DND-41 (cell line): ENCODE measurements at regions not wholly inside any gene's neighbourhood (a gene's known extent, or its start where the extent isn't known, plus 50 kb on each side); places are given as distances from the start of the nearest gene placed in this dataset.

Source experiments
- ATAC-seq: fragments of 200-7000 bp; cut with Tn5 transposase; 3 replicates; pipeline ENCODE4 v1.9.1; 2021; ENCODE audit warnings: low read depth; ENCODE audit not compliant: insufficient read depth
- DNase-seq: peaks from one replicate; pipeline ENCODE4 v3.0.0-alpha.2; 2020
- H2AFZ ChIP-seq: 2 replicates; pipeline ENCODE4 v1.6.0; 2012; ENCODE audit warnings: low read depth, low read length
- H3K27ac ChIP-seq: 2 replicates; pipeline ENCODE4 v1.5.1; 2012; ENCODE audit warnings: low read length, inconsistent platforms
- H3K27me3 ChIP-seq: fragments of 200-600 bp; sonication (generic); 2 replicates; pipeline ENCODE4 v1.6.0; 2012; ENCODE audit warnings: low read length, mild to moderate bottlenecking, inconsistent platforms; ENCODE audit not compliant: insufficient read depth, poor library complexity
- H3K36me3 ChIP-seq: 2 replicates; pipeline ENCODE4 v1.5.1; 2012; ENCODE audit warnings: low read length, inconsistent platforms; ENCODE audit not compliant: insufficient read depth
- H3K4me1 ChIP-seq: 2 replicates; pipeline ENCODE4 v1.5.1; 2012; ENCODE audit warnings: mild to moderate bottlenecking, low read length; ENCODE audit not compliant: insufficient read depth
- H3K4me2 ChIP-seq: 2 replicates; pipeline ENCODE4 v1.6.0; 2012; ENCODE audit warnings: mild to moderate bottlenecking, moderate library complexity, low read length, inconsistent platforms; ENCODE audit not compliant: insufficient read depth
- H3K4me3 ChIP-seq, 2 experiments: fragments of 200-600 bp in 1 of 2; shearing (Covaris generic) in 1 of 2; 2 replicates each; pipeline ENCODE4 v1.5.1; 2012 to 2016; ENCODE audit warnings: inconsistent platforms in 2 of 2, low read length in 2 of 2, mild to moderate bottlenecking in 2 of 2, low read depth in 1 of 2, moderate library complexity in 1 of 2
- H3K79me2 ChIP-seq: 2 replicates; pipeline ENCODE4 v1.6.0; 2012; ENCODE audit warnings: low read length, inconsistent platforms; ENCODE audit not compliant: insufficient read depth
- H3K9ac ChIP-seq: 2 replicates; pipeline ENCODE4 v1.6.0; 2012; ENCODE audit warnings: low read depth, mild to moderate bottlenecking, inconsistent platforms, low read length, moderate library complexity
- H3K9me3 ChIP-seq: 2 replicates; pipeline ENCODE4 v1.5.1; 2012; ENCODE audit warnings: low read length, moderate library complexity, mild to moderate bottlenecking, inconsistent platforms; ENCODE audit not compliant: insufficient read depth, severe bottlenecking
- H4K20me1 ChIP-seq: 2 replicates; pipeline ENCODE4 v1.6.0; 2012; ENCODE audit warnings: low read length; ENCODE audit not compliant: insufficient read depth
- EZH2 ChIP-seq: IDR thresholded peaks from 3 replicates; pipeline ENCODE4 v1.6.1; 2012; ENCODE audit warnings: borderline replicate concordance, low read depth, mild to moderate bottlenecking, moderate library complexity, low read length, inconsistent platforms; ENCODE audit not compliant: severe bottlenecking
- TF ChIP-seq, protein P1 (sequence below): IDR thresholded peaks from 2 replicates; pipeline ENCODE4 v1.5.1; 2012; ENCODE audit warnings: borderline replicate concordance, low read length, moderate library complexity, mild to moderate bottlenecking; ENCODE audit not compliant: poor library complexity, severe bottlenecking; ENCODE audit errors: extremely low read depth

DNA sequence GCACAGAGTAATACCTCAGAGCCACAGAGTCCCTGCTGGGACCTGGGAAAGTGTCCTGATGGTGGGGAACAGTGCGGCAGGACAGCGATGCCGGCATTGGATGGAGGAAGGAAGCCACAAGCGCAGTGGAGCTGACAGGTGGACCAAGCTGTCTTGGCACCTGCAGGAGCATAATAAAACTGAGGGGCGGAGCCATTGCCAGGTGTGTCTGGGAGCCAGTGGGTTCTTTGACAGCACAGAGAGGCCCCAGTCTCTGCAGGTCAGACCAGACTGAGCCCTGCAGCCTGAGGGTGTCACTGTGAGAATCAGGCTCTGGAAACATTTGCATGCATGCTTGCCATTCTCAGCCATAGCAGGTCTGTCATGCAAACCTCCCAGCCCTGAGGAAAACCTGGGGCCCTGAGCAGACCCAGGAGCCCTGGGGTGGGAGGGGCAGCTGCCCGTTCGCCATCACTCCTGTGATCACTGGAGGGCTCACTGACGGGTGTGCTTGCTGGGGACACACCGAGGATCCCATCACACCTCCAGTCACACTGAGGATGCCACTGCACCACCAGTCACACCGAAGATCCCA is 210.5 kb upstream of the HDAC4 start:
- no peak for TF ChIP-seq EZH2
- TF ChIP-seq, protein P1, sequence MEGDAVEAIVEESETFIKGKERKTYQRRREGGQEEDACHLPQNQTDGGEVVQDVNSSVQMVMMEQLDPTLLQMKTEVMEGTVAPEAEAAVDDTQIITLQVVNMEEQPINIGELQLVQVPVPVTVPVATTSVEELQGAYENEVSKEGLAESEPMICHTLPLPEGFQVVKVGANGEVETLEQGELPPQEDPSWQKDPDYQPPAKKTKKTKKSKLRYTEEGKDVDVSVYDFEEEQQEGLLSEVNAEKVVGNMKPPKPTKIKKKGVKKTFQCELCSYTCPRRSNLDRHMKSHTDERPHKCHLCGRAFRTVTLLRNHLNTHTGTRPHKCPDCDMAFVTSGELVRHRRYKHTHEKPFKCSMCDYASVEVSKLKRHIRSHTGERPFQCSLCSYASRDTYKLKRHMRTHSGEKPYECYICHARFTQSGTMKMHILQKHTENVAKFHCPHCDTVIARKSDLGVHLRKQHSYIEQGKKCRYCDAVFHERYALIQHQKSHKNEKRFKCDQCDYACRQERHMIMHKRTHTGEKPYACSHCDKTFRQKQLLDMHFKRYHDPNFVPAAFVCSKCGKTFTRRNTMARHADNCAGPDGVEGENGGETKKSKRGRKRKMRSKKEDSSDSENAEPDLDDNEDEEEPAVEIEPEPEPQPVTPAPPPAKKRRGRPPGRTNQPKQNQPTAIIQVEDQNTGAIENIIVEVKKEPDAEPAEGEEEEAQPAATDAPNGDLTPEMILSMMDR: no peak
- Histone ChIP-seq H2AFZ (no peak overlapping the region), H3K79me2 (no peaks in the 10 kb centered on the region), H3K27me3 (no peaks in the 10 kb centered on the region), H3K36me3 (no peaks in the 10 kb centered on the region), H3K4me1 (peaks cover 5% of the 10 kb centered on the region; the same call in 1 of the 2 replicates), H3K4me3 (no peak overlapping the region), H3K9ac (no peak overlapping the region), H4K20me1 (no peaks in the 10 kb centered on the region), H3K9me3 (peaks cover 3% of the 10 kb centered on the region), H3K27ac (0 out of 2 replicates have a peak overlapping the region, but pooled peaks have one; percentile 3), H3K4me2 (no peak overlapping the region)
- ATAC-seq (no peak), DNase-seq (peak; percentile 3)

DNA sequence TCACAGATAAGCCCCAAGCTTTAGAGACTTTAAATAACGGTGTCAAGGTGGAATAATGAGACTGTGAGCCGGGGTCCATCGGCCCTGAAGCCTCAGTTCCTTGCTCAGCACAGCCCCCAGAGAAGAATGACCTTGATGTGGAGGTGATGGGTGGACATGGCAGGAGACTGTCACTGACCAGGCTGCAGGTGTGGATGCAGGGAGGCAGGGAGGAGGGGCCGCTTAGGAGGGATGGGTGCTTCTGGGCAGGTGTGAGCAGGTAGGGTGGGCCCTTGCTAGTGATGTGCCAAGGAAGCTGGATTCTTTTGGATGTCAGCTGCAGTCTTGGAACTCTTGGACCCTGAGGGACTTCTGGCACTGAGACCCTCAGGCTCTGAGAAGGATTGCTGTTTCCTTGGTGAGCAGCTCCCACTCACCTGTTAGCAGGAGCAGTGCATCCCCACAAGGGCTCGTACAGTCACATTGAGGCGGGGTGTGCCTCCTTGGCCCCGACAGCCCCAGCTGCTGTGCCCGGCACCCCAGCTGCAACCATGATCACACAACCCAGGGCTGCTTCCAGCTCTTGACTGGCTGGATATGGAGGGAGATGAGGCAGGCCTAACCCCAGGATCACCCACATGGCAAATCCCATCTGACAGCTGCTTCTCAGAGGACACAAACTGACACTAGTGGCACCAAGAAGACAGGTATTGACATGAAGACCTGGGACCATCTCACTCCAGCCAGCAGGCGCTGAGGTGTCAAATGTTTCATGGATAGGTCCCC is 209.8 kb upstream of the HDAC4 start:
- no peak for TF ChIP-seq EZH2
- TF ChIP-seq, protein P1: no peak
- Histone ChIP-seq H3K27me3 (no peaks in the 10 kb centered on the region), H3K4me3 (no peak overlapping the region), H3K4me1 (peaks cover 11% of the 10 kb centered on the region), H3K79me2 (no peaks in the 10 kb centered on the region), H4K20me1 (no peaks in the 10 kb centered on the region), H3K4me2 (no peak overlapping the region), H3K36me3 (no peaks in the 10 kb centered on the region), H3K9ac (no peak overlapping the region), H3K9me3 (no peaks in the 10 kb centered on the region), H2AFZ (no peak overlapping the region), H3K27ac (0 out of 2 replicates have a peak overlapping the region, but pooled peaks have one; percentile 3)
- ATAC-seq (no peak), DNase-seq (peak; percentile 4)

DNA sequence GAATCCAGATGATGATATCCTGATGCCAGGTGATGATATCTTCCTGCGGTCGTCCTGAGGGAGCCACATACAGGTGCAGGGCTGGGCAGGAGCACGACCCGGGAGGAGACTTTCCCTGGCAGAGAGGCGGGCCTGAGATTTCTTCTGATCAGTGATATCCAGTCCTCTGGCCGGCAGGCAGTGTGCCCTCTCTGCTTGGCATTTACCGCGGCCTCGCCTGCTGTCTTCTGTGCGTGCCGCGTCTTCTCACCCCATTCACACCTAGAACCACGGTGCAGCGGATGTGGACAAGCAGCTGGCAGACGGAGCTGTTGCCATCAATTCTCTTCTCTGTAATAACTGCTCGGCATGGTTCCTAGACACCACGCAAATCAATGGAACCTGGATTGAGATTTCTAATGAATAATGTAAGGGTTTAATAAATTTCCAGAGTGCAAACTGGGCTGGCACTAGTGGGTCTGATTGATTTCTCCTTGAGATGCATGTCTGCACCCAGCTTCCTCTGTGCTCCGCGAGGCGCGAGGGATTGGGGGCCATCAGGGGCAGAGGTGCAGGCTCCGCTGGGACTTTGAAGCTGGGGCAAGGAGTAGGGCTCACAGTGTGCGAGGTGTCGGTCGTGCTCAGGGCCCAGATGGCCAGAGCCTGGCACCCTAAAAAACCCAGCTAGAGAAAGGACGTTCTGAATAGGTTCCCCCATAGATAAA is 208.9 kb upstream of the HDAC4 start:
- Histone ChIP-seq H3K36me3 (no peaks in the 10 kb centered on the region), H3K4me3 (no peak overlapping the region), H3K4me1 (peaks cover 16% of the 10 kb centered on the region), H3K27me3 (no peaks in the 10 kb centered on the region), H3K27ac (no peak overlapping the region), H3K9ac (no peak overlapping the region), H3K9me3 (no peaks in the 10 kb centered on the region), H3K4me2 (no peak overlapping the region), H4K20me1 (no peaks in the 10 kb centered on the region), H2AFZ (no peak overlapping the region), H3K79me2 (no peaks in the 10 kb centered on the region)
- no peak for TF ChIP-seq EZH2
- TF ChIP-seq, protein P1: no peak
- DNase-seq: peak; percentile 15
- ATAC-seq: no peak
